Superior temporal gyrus (tissue), 1 donor: ENCODE measurements at regions not wholly inside any gene's neighbourhood (a gene's known extent, or its start where the extent isn't known, plus 50 kb on each side); places are given as distances from the start of the nearest gene placed in this dataset.
"Not testable (repeated sequence)": the region's sequence is repeated elsewhere in the genome, so short reads cannot be mapped to it uniquely, and the experiment has no call there.

Source experiments
- DNase-seq: peaks from one replicate; pipeline ENCODE4 v3.0.0-alpha.2; 2016; ENCODE audit errors: extremely low spot score

DNA sequence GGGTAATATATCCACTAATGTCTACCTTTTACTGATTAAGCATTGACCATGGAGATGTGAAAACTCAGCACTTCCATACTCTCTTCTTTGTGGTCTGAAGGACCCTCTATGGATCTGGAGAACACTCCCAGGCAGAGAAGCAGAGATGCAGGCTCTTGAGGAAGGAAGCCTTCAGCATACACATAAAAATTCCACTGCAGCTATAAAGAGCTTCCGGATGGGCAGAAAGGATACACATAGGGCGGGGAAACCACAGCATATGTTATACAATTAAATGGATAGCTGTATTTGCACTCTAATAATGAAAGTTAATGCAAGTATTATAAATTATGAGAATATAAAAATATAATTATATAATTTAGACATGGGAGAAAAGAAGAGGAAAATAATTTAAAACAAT, 1258.2 kb upstream of the ALCAM start:
- no peak for DNase-seq

DNA sequence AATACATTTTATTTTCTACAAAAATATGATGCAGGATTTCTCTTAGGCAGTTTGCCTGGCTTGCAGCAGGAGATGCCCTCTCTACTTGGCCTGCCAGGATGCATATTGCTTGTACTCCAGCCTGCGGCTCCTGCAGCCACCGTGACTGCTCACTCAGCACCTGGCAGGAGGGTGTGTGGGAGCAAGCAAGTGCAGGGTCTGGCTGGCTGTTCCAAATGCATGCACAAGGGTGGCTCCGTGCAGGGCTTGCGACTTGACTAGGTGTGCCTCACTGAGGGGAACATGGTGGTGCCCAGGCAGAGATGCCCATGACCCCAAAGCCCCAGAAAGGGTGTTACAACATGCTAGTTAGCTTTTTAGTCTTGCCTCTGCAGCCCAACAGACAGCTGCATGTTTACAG, 1240.2 kb upstream of the ALCAM start:
- no peak for DNase-seq

GRCh38 chr3:104126864-104127553, 1239.7 kb upstream of the ALCAM start:
- DNase-seq = no peak

- no peak for DNase-seq
Measured at GRCh38 chr3:104127830-104128229, 1238.9 kb upstream of the ALCAM start.

DNA sequence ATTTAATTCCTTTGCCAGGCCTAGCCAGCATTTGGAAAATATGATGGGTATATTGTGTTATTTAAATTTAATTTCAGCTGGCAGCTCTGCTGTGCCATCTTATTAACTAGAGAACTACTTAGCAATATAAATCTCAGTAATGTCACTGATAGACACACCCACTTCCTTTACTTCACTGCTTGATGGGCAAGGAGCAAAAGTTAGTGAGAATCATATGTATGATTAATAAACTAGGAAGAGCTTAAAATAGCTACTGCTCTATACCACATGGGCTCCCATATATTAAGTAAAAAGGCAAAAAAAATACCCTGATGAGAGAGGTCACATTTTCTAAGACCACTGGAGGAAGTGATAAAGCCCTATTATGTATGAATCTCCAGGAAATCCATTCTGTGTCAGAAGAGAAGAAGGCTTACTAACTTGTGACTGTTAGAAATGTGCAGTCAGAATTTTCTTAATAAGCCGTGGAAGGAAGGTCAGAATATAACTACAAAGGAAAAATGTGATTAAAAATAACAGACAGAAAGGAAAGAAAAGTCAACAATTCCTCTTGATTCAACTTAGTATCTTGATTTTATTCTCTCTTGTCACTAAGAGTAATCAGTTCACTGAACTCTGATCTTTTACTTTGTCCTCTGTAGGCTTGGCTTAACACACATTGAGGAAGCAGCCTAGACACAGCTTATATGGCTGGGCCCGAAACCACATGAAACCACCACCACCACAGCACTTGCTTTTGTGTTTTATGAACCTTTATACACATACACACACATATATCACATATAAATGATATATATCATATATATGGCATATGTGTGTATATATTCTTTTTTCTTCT, 1233.9 kb upstream of the ALCAM start:
- no peak for DNase-seq

DNA sequence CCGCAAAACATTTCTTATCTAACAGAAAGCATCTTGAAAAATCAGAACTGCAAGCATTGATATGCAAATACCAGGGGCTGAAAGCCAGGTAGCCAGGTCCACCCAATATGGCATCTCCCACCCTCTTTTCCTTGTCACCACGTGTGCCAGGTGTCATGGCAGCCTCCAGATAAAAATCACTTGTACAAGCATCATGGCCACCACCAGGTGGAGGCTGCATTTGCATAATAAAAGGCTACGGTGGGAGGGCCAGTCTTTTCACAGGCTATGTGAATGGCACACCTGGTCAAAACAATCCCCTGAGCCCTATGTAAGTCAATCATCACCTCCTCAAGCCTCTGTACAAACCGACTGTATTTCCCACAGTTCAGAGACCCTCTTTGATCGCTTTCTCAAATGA, 1233.1 kb upstream of the ALCAM start:
- no peak for DNase-seq

DNA sequence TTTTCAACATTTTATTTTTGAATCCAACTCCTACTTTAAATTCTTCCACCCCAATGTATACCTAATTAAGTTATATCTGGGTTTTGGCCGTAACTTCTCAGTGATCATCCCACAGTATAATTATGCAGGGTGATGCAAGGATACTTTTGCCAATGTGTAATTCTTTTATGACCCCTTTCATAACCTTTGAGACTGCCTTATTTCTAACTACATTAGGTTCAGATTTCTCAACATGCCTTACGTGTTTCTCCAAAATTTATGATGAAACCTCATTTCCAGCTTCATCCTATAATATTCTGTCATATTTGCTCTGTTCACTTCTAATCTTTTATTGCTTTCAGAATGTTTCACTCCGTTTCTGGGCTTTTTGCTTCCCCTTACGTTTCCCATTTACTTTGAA, 1229.6 kb upstream of the ALCAM start:
- no peak for DNase-seq

DNA sequence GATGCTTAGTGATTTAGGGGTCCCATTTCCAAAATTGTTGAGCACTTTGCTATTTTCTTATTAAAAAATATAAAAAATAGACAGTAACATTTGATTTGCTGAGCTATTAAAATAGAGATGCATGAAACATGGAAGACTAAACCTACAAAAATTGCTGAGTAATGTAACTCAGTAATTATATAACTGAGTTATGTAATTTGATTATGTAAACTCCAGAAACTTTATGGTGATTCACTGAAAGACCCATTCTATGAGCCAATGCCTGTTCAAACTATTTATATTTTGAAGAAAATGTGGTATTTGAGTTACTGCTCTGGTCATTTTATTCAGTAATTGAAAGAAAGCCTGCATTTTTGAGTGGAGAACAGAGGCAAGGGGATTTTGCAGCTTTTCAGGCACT, 1221.5 kb upstream of the ALCAM start:
- no peak for DNase-seq

DNA sequence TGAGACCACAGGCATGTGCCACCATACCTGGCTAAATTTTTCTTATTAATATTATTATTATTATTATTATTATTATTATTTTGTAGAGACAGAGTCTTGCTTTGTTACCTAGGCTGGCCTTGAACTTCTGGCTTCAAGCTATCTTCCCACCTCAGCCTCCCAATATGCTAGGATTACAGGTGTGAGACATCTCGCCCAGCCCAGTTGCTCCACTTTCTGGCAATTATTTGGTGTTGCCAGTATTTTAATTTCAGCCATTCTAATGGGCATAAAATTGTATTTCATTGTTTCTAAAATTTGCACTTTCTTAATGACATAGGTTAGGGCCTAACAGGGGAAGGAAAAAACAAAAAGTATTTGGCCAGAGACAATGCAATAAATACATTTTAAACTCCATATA, 1217.6 kb upstream of the ALCAM start:
- no peak for DNase-seq

DNA sequence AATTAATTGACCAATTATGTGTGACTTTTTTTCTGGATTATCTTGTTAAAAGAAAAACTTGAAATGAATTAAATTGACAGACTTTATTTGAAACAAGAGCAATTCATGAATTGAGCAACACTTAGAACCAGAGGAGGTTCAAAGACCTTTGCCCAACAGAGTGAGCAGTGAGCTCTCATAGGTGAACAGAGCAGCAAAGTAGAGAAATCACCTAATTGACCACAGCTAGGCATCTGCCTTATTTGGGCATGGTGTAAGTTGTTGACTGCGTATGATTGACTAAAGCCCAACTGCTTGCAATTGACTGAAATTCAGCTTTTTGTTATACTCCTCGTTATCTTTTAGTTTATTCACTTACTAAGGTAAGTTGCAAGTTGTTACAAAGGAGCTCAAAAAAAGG, 1216.0 kb upstream of the ALCAM start:
- DNase-seq = no peak

DNA sequence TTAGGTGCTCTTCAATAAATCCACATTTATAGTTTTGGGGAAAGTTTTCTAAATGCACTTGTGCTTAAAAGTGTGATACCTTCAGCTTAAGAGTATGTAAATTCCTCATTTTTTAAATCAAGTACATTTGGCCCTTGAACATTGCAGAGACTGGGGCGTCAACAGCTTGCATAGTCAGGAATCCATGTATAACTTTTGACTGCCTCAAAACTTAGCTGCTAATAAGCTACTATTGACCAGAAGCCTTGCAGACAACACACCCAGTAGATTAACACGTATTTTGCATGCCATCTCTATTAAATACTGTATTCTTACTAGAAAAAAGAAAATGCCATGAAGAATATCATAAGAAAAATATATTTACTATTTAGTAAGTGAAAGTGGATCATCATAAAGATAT, 1211.8 kb upstream of the ALCAM start:
- no peak for DNase-seq

DNA sequence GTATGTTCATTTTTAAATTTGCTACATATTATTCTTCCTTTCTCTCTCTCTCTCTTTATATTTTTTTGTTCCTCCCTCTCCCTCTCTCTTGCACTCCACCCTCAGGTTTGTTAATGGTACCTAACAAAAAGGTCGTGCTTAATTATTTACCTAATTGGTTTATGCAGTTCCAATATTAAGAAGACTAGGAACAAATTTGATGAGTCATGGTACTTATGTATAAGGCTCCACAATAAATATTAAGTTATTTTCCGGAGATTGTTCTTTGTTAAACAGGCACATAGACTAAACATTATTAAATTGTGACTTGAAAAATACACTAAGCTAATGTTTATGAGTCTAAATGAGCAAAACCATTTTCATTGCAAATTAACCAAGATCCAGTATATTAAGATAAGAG, 1200.8 kb upstream of the ALCAM start:
- no peak for DNase-seq

DNA sequence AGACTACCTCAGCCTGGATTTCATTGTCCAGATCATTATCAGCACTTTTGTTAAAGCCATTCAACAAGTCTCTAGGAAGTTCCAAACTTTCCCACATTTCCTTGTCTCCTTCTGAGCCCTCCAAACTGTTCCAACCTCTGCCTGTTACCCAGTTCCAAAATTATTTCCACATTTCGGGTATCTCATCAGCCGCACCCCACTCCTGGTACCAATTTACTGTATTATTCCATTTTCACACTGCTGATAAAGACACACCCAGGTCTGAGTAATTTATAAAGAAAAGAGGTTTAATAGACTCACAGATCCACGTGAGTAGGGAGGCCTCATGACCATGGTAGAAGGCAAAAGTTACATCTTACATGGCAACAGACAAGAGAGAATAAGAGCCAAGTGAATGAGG, 1198.3 kb upstream of the ALCAM start:
- no peak for DNase-seq

DNA sequence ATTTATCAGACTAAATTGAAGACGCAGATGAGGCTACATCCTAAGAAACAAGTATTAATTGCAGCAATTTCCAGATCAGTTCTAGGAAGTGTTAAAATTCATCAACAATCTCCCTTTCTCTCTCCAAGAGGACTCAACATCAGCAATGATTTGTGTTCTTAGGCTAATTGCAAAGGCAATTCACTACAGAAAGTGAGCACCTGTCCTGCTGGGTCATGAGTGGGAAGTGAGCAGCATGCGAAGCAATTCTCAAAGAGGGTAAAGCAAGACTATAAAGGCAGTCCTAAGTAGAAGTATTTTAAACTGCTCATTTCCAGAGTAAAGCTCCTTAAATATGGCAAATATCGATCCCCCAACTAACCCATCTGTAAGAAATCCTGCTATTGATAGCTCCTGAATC, 1191.0 kb upstream of the ALCAM start:
- no peak for DNase-seq

- no peak for DNase-seq
Measured at GRCh38 chr3:104176706-104177105, 1190.0 kb upstream of the ALCAM start.

DNA sequence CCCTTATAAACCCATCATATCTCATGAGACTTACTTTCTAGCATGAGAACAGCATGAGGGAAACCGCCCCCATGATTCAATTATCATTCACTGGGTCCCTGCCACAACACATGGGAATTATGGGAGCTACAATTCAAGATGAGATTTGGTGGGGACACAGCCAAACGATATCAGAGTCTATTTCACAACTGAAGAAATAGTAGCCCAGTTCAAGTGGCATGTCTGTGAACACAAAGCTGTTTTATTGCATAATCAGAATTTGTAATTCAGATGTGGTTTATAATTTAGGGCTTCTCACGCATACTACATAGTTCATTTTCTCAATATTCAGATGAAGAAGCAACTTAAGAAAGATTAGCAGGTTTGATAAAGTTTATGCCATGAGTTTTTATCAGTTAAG, 1188.0 kb upstream of the ALCAM start:
- no peak for DNase-seq

DNA sequence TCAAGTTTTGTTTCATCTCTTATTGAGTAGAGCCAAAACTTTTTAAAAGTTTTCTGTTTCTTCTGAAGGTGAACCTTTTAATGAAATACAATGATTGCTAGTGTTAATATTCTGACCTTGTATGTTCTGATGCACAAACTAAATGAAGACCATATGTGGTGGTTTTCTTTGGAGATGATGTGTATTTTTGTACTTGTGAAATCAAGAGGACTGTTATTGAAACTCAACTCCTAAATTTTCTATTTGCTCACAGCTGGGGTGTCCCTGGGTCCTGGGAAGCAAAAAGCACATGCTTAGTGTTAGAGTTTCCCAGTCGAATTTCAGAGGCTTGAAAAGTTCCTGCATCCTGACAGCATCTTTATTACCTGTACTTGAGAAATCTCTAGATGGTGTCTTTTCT, 1185.8 kb upstream of the ALCAM start:
- no peak for DNase-seq

GRCh38 chr3:104190681-104191080, 1176.0 kb upstream of the ALCAM start:
- DNase-seq = no peak

- DNase-seq = no peak
Measured at GRCh38 chr3:104198131-104198530, 1168.6 kb upstream of the ALCAM start.

- no peak for DNase-seq
Measured at GRCh38 chr3:104206925-104207324, 1159.8 kb upstream of the ALCAM start.

GRCh38 chr3:104214277-104214676, 1152.4 kb upstream of the ALCAM start:
- no peak for DNase-seq

DNA sequence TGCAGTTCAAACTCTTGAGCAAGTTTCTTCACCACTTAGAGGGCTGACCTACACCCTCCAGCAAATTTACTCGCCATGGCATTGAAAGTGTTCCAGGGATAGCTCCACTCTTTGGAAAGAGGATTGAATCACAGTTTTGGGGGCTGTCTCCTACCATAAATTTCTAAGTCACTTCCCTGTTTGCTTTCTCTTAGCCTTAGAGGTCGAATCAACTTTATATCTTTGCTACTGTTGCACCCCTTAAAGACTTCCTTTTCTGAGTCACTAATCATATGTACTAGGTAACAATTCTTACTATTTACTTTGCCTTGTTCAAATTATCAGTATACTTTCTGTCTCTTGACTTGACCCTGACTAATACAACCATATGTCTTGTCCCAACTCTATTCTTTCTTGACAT, 1151.8 kb upstream of the ALCAM start:
- DNase-seq = no peak

DNA sequence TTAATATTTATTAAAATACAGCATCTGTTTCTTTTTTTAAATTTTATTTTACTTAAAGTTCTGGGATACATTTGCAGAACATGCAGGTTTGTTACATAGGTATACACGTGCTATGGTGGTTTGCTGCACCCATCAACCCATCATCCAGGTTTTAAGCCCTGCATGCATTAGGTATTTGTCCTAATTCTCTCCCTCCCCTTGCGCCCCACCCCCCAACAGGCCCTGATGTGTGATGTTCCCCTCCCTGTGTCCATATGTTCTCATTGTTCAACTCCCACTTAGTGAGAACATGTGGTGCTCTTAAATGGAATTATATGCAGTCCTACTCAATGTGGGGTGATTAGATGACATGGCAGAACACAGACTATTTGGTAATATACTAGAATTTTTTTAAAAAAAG, 1147.7 kb upstream of the ALCAM start:
- not testable (repeated sequence) for DNase-seq
